PC-9 (cell line): ENCODE measurements at regions not wholly inside any gene's neighbourhood (a gene's known extent, or its start where the extent isn't known, plus 50 kb on each side); places are given as distances from the start of the nearest gene placed in this dataset.
"Not testable (repeated sequence)": the region's sequence is repeated elsewhere in the genome, so short reads cannot be mapped to it uniquely, and the experiment has no call there.

Experiments used
- BruUV-seq: library from RNA; stranded (reverse); fragments of 400-500 nt; replicated peaks from 2 replicates; lab custom pipeline; 2021; lab: Mats Ljungman, UMichigan
- CTCF ChIA-PET: fragments of 300-600 bp; sonication (Branson Sonifier 250); formaldehyde crosslinking; loops from one replicate; lab custom pipeline; 2022; ENCODE audit warnings: antibody characterized with exemption; lab: Charles Lee
- POLR2A ChIA-PET: fragments of 300-600 bp; sonication (Branson Sonifier 250); formaldehyde crosslinking; loops from one replicate; lab custom pipeline; 2022; ENCODE audit warnings: antibody characterized with exemption; ENCODE audit not compliant: unreplicated experiment; lab: Charles Lee
- DNase-seq, 2 experiments: peaks; one replicate each; pipeline versions ENCODE4 v3.0.0 to v3.0.0-alpha.2; 2015 to 2022; ENCODE audit warnings: mixed read lengths in 1 of 2
- H2AFZ ChIP-seq: fragments of 200-600 bp; sonication (generic); 2 replicates; pipeline ENCODE4 v1.8.1; 2017; ENCODE audit warnings: antibody characterized with exemption
- H3F3A ChIP-seq: fragments of 200-600 bp; sonication (generic); 2 replicates; pipeline ENCODE4 v1.8.1; 2017; ENCODE audit warnings: antibody characterized with exemption, mild to moderate bottlenecking, low read depth; ENCODE audit not compliant: insufficient read depth
- H3K27ac ChIP-seq: fragments of 200-600 bp; sonication (generic); 2 replicates; pipeline ENCODE4 v1.6.1; 2016; ENCODE audit warnings: mixed run types
- H3K27me3 ChIP-seq: fragments of 200-600 bp; sonication (generic); 2 replicates; pipeline ENCODE4 v1.6.1; 2016; ENCODE audit warnings: low read depth, mixed run types; ENCODE audit not compliant: insufficient read depth
- H3K36me3 ChIP-seq: fragments of 200-600 bp; sonication (generic); 2 replicates; pipeline ENCODE4 v1.6.1; 2016; ENCODE audit warnings: low read depth, mixed run types
- H3K4me1 ChIP-seq: fragments of 200-600 bp; sonication (generic); replicated peaks from 2 replicates; pipeline ENCODE4 v1.6.1; 2016; ENCODE audit warnings: mixed run types; ENCODE audit not compliant: insufficient read depth
- H3K4me2 ChIP-seq: fragments of 200-600 bp; sonication (generic); 2 replicates; pipeline ENCODE4 v1.6.1; 2017; ENCODE audit warnings: mixed run types
- H3K4me3 ChIP-seq: fragments of 200-600 bp; sonication (generic); 2 replicates; pipeline ENCODE4 v1.6.1; 2016; ENCODE audit warnings: mixed run types
- H3K79me2 ChIP-seq: fragments of 200-600 bp; sonication (generic); 2 replicates; pipeline ENCODE4 v1.6.1; 2017; ENCODE audit warnings: low read depth, mixed run types
- H3K9me2 ChIP-seq: fragments of 200-600 bp; sonication (generic); 2 replicates; pipeline ENCODE4 v1.8.1; 2017; ENCODE audit warnings: mild to moderate bottlenecking; ENCODE audit not compliant: insufficient read depth
- H3K9me3 ChIP-seq: fragments of 200-600 bp; sonication (generic); 2 replicates; pipeline ENCODE4 v1.8.1; 2016; ENCODE audit warnings: low read depth; ENCODE audit not compliant: insufficient read depth
- H4K20me1 ChIP-seq: fragments of 200-600 bp; sonication (generic); 2 replicates; pipeline ENCODE4 v1.8.1; 2017; ENCODE audit not compliant: insufficient read depth
- CTCF ChIP-seq: fragments of 200-600 bp; sonication (generic); conservative IDR thresholded peaks from 2 replicates; pipeline ENCODE4 v1.6.1; 2017; ENCODE audit warnings: mixed run types, antibody characterized with exemption, mild to moderate bottlenecking, moderate library complexity
- EZH2 ChIP-seq: fragments of 200-600 bp; sonication (generic); IDR thresholded peaks from 2 replicates; pipeline ENCODE4 v1.8.0; 2017; ENCODE audit warnings: antibody characterized with exemption, low read depth
- intact Hi-C: fragments of 100-400 bp; cut with micrococcal nuclease; formaldehyde crosslinking; loops from one replicate; pipeline ENCODE4 v1.10.0; 2022; ENCODE audit not compliant: unreplicated experiment

GRCh38 chr6:114810468-114810867, 467.6 kb upstream of the HS3ST5 start:
- TF ChIP-seq CTCF: no peak
- no peak for TF ChIP-seq EZH2
- Histone ChIP-seq H3K4me1 (no peaks in the 10 kb centered on the region), H2AFZ (no peak overlapping the region), H3K36me3 (no peaks in the 10 kb centered on the region), H4K20me1 (no peaks in the 10 kb centered on the region), H3F3A (no peaks in the 10 kb centered on the region), H3K4me2 (no peak overlapping the region), H3K79me2 (no peaks in the 10 kb centered on the region), H3K9me3 (no peaks in the 10 kb centered on the region), H3K27me3 (no peaks in the 10 kb centered on the region), H3K27ac (no peak overlapping the region), H3K4me3 (no peak overlapping the region), H3K9me2 (no peaks in the 10 kb centered on the region)
- CTCF ChIA-PET: no interaction called here
- BruUV-seq: no TSS peak
- intact Hi-C loops: no loop called here
- POLR2A ChIA-PET: no interaction called here
- DNase-seq: peak in 1 of 2 experiments; percentile 29

GRCh38 chr6:114805426-114805825, 462.6 kb upstream of the HS3ST5 start:
- H3K9me3 ChIP-seq, H3K4me3 ChIP-seq, intact Hi-C loops, H3K4me2 ChIP-seq, POLR2A ChIA-PET, DNase-seq, H3K36me3 ChIP-seq, H3K79me2 ChIP-seq, H3K27me3 ChIP-seq, H3K27ac ChIP-seq, H2AFZ ChIP-seq, H3F3A ChIP-seq, H3K9me2 ChIP-seq, H3K4me1 ChIP-seq, H4K20me1 ChIP-seq, CTCF ChIA-PET, BruUV-seq: not testable (repeated sequence)

- H4K20me1 ChIP-seq: no peaks in the 10 kb centered on the region
- no peak overlapping the region for H2AFZ ChIP-seq
- H3K9me3 ChIP-seq: no peaks in the 10 kb centered on the region
- H3K27me3 ChIP-seq: no peaks in the 10 kb centered on the region
- H3K27ac ChIP-seq: no peak overlapping the region
- H3K9me2 ChIP-seq: no peaks in the 10 kb centered on the region
- H3K4me1 ChIP-seq: no peaks in the 10 kb centered on the region
- no peak for TF ChIP-seq EZH2
- no peak for TF ChIP-seq CTCF
- H3K4me2 ChIP-seq: no peak overlapping the region
- no peak for DNase-seq
- H3F3A ChIP-seq: no peaks in the 10 kb centered on the region; the same call in 1 of the 2 replicates
- H3K79me2 ChIP-seq: no peaks in the 10 kb centered on the region
- BruUV-seq: no TSS peak
- intact Hi-C loops: no loop called here
- ChIA-PET POLR2A (no interaction called here), CTCF (no interaction called here)
- no peaks in the 10 kb centered on the region for H3K36me3 ChIP-seq
- H3K4me3 ChIP-seq: no peak overlapping the region
These were observed 453.8 kb upstream of the HS3ST5 start for GRCh38 chr6:114796576-114796975.

- no peaks in the 10 kb centered on the region for H3K4me1 ChIP-seq
These were observed 450.6 kb upstream of the HS3ST5 start for GRCh38 chr6:114793428-114793827.

More at GRCh38 chr6:114793428-114793827, 450.6 kb upstream of the HS3ST5 start:
- Histone ChIP-seq H3K27me3 (no peaks in the 10 kb centered on the region), H3K4me3 (no peak overlapping the region), H3K4me2 (no peak overlapping the region), H3F3A (no peaks in the 10 kb centered on the region; the same call in 1 of the 2 replicates), H2AFZ (no peak overlapping the region), H4K20me1 (no peaks in the 10 kb centered on the region), H3K79me2 (no peaks in the 10 kb centered on the region), H3K9me3 (no peaks in the 10 kb centered on the region), H3K9me2 (no peaks in the 10 kb centered on the region), H3K27ac (no peak overlapping the region), H3K36me3 (no peaks in the 10 kb centered on the region)
- TF ChIP-seq CTCF (no peak), EZH2 (no peak)
- CTCF ChIA-PET: no interaction called here
- intact Hi-C loops: no loop called here
- DNase-seq: peak in 1 of 2 experiments; percentile 10
- no TSS peak for BruUV-seq
- POLR2A ChIA-PET: no interaction called here
